SK-N-SH (cell line): ENCODE measurements at regions not wholly inside any gene's neighbourhood (a gene's known extent, or its start where the extent isn't known, plus 50 kb on each side); places are given as distances from the start of the nearest gene placed in this dataset.

ENCODE experiments used
- CTCF ChIA-PET: fragments of 300-600, 350-600 bp; formaldehyde crosslinking; extraction: SDS; loops from one replicate; lab custom pipeline; 2021; lab: Yijun Ruan, JAX
- POLR2A ChIA-PET: fragments of 350-600 bp; sonication (Branson Sonifier 250); formaldehyde crosslinking; extraction: SDS; loops from one replicate; lab custom pipeline; 2020; ENCODE audit warnings: antibody characterized with exemption, inconsistent platforms; lab: Yijun Ruan, JAX
- DNase-seq: peaks from one replicate; pipeline ENCODE4 v3.0.0; 2012
- H2AFZ ChIP-seq: fragments of 200-600 bp; sonication (generic); 2 replicates; pipeline ENCODE4 v1.8.1; 2016; ENCODE audit warnings: antibody characterized with exemption, mild to moderate bottlenecking, low read depth
- H3F3A ChIP-seq: fragments of 200-600 bp; sonication (generic); replicated peaks from 2 replicates; pipeline ENCODE3; 2016; ENCODE audit warnings: antibody characterized with exemption, mild to moderate bottlenecking; ENCODE audit not compliant: insufficient read depth
- H3K27ac ChIP-seq, 2 experiments: fragments of 200-500 bp in 1 of 2; fragments of 200-600 bp in 1 of 2; sonication (Bioruptor generic) in 1 of 2; sonication (generic), shearing (Covaris generic) in 1 of 2; 2 replicates each; pipeline versions ENCODE4 v1.5.1 to v1.6.1; 2014 to 2016; ENCODE audit warnings: low read depth in 2 of 2, inconsistent platforms in 1 of 2, low read length in 1 of 2, mild to moderate bottlenecking in 1 of 2, mixed read lengths in 1 of 2
- H3K27me3 ChIP-seq: fragments of 200-600 bp; sonication (generic), shearing (Covaris generic); 2 replicates; pipeline ENCODE4 v1.6.1; 2016; ENCODE audit warnings: mixed run types; ENCODE audit not compliant: insufficient read depth
- H3K36me3 ChIP-seq, 2 experiments: fragments of 200-500 bp in 1 of 2; fragments of 200-600 bp in 1 of 2; sonication (Bioruptor generic) in 1 of 2; sonication (generic) in 1 of 2; replicated peaks in 1 of 2; 2 replicates each; pipeline versions ENCODE3 to v1.5.1; 2014 to 2016; ENCODE audit warnings: low read length in 1 of 2, mild to moderate bottlenecking in 1 of 2; ENCODE audit not compliant: insufficient read depth in 2 of 2, control insufficient read depth in 1 of 2
- H3K4me1 ChIP-seq, 2 experiments: fragments of 200-500 bp in 1 of 2; fragments of 200-600 bp in 1 of 2; sonication (Bioruptor generic) in 1 of 2; sonication (generic), shearing (Covaris generic) in 1 of 2; 2 replicates each; pipeline versions ENCODE4 v1.5.1 to v1.6.1; 2014 to 2016; ENCODE audit warnings: low read depth in 1 of 2, low read length in 1 of 2, mixed run types in 1 of 2; ENCODE audit not compliant: insufficient read depth in 2 of 2, control insufficient read depth in 1 of 2
- H3K4me2 ChIP-seq: fragments of 200-600 bp; sonication (generic), shearing (Covaris generic); 2 replicates; pipeline ENCODE4 v1.6.1; 2017; ENCODE audit warnings: mixed run types
- H3K4me3 ChIP-seq, 2 experiments: fragments of 200-500 bp in 1 of 2; fragments of 200-600 bp in 1 of 2; sonication (Bioruptor generic) in 1 of 2; sonication (generic), shearing (Covaris generic) in 1 of 2; 2 replicates each; pipeline versions ENCODE4 v1.5.1 to v1.8.1; 2014 to 2016; ENCODE audit warnings: low read depth in 2 of 2, inconsistent platforms in 1 of 2, low read length in 1 of 2, mild to moderate bottlenecking in 1 of 2, mixed read lengths in 1 of 2, moderate library complexity in 1 of 2
- H3K79me2 ChIP-seq: fragments of 200-600 bp; sonication (generic); 2 replicates; pipeline ENCODE4 v1.8.1; 2017; ENCODE audit warnings: mild to moderate bottlenecking; ENCODE audit not compliant: insufficient read depth
- H3K9ac ChIP-seq: fragments of 200-600 bp; sonication (generic); 2 replicates; pipeline ENCODE4 v1.6.1; 2017; ENCODE audit warnings: mixed run types
- H3K9me2 ChIP-seq: fragments of 200-600 bp; sonication (generic); 2 replicates; pipeline ENCODE4 v1.6.1; 2017; ENCODE audit warnings: mixed run types
- H3K9me3 ChIP-seq: fragments of 200-600 bp; sonication (generic); 2 replicates; pipeline ENCODE4 v1.6.1; 2017; ENCODE audit warnings: mixed run types, mild to moderate bottlenecking, moderate library complexity
- H4K20me1 ChIP-seq: fragments of 200-600 bp; sonication (generic); 2 replicates; pipeline ENCODE4 v1.6.1; 2017; ENCODE audit warnings: mild to moderate bottlenecking, mixed run types; ENCODE audit not compliant: insufficient read depth
- CTCF ChIP-seq: fragments of 200-600 bp; sonication (generic); IDR thresholded peaks from 2 replicates; pipeline ENCODE4 v1.6.1; 2017; ENCODE audit warnings: antibody characterized with exemption, mild to moderate bottlenecking, moderate library complexity
- EP300 ChIP-seq, 2 experiments: IDR thresholded peaks; 2 replicates each; pipeline versions ENCODE4 v1.4.0 to v1.6.1; 2012; ENCODE audit warnings: borderline replicate concordance in 1 of 2, low read depth in 1 of 2, low read length in 1 of 2
- FOXM1 ChIP-seq: IDR thresholded peaks from 2 replicates; pipeline ENCODE4 v1.4.0; 2012; ENCODE audit warnings: low read depth, mild to moderate bottlenecking
- NFIC ChIP-seq: IDR thresholded peaks from 2 replicates; pipeline ENCODE4 v1.4.0; 2012; ENCODE audit warnings: borderline replicate concordance
- PBX3 ChIP-seq: IDR thresholded peaks from 2 replicates; pipeline ENCODE4; 2012
- POLR2AphosphoS5 ChIP-seq: IDR thresholded peaks from 2 replicates; pipeline ENCODE4 v1.6.1; 2012; ENCODE audit warnings: low read depth, low read length
- RCOR1 ChIP-seq: fragments of 150-350 bp; IDR thresholded peaks from 2 replicates; pipeline ENCODE4 v1.6.1; 2017; ENCODE audit warnings: antibody characterized with exemption, low read length
- RXRA ChIP-seq: IDR thresholded peaks from 2 replicates; pipeline ENCODE4 v1.4.0; 2012; ENCODE audit warnings: low read depth, mild to moderate bottlenecking, borderline replicate concordance
- SIN3A ChIP-seq: IDR thresholded peaks from 2 replicates; pipeline ENCODE4 v1.6.1; 2012; ENCODE audit warnings: low read depth, mild to moderate bottlenecking, low read length, moderate library complexity, borderline replicate concordance
- SMC3 ChIP-seq: IDR thresholded peaks from 2 replicates; pipeline ENCODE4 v1.6.1; 2012; ENCODE audit warnings: low read depth, low read length, improper control_type of control experiment
- TAF1 ChIP-seq: IDR thresholded peaks from 2 replicates; pipeline ENCODE4 v1.6.1; 2012; ENCODE audit warnings: low read depth, mild to moderate bottlenecking, low read length, moderate library complexity, borderline replicate concordance
- TCF12 ChIP-seq: IDR thresholded peaks from 2 replicates; pipeline ENCODE4 v1.4.0; 2012
- TEAD4 ChIP-seq: IDR thresholded peaks from 2 replicates; pipeline ENCODE4 v1.4.0; 2012; ENCODE audit warnings: mild to moderate bottlenecking, borderline replicate concordance; ENCODE audit not compliant: insufficient read depth
- USF1 ChIP-seq: IDR thresholded peaks from 2 replicates; pipeline ENCODE4 v1.4.0; 2012; ENCODE audit warnings: low read depth, borderline replicate concordance
- ZBTB33 ChIP-seq: IDR thresholded peaks from 2 replicates; pipeline ENCODE4 v1.4.0; 2012; ENCODE audit warnings: low read depth, borderline replicate concordance
- WGBS: methylation state at CpG from one replicate; pipeline ENCODE4 v1.1.6; 2017; ENCODE audit warnings: low lambda C conversion rate; 5-methylcytosine and 5-hydroxymethylcytosine counted together

GRCh38 chr17:13197586-13197985, 179.8 kb upstream of the ELAC2 start:
- H3K4me2 ChIP-seq = no peak overlapping the region
- no peak overlapping the region for H3K4me3 ChIP-seq
- H3K9me3 ChIP-seq = no peaks in the 10 kb centered on the region
- no peaks in the 10 kb centered on the region for H3K27me3 ChIP-seq
- H3K9me2 ChIP-seq = no peaks in the 10 kb centered on the region
- no peak for DNase-seq
- H3K79me2 ChIP-seq = no peaks in the 10 kb centered on the region
- ChIA-PET CTCF (interaction anchor here (1.7 kb wide), 1 partner anchor 64 kb away, joined by 5 read pairs; no protein-coding TSS in a partner anchor), POLR2A (no interaction called here)
- H3K36me3 ChIP-seq = no peaks in the 10 kb centered on the region
- H3K27ac ChIP-seq = no peak overlapping the region
- H3K9ac ChIP-seq = no peak overlapping the region
- under 1% methylated on average over 4 of the region's 4 CpGs for WGBS
- H3K4me1 ChIP-seq = no peaks in the 10 kb centered on the region
- no peak overlapping the region for H2AFZ ChIP-seq
- TF ChIP-seq FOXM1 (no peak), ZBTB33 (no peak), SIN3A (no peak), CTCF (no peak), EP300 (IDR thresholded peaks at IDR 0.05; ENCODE audit: borderline replicate concordance in 1 of 2, low read depth in 1 of 2, low read length in 1 of 2) (no peak)
- TF ChIP-seq, all 33 proteins: peak for 0
- Histone ChIP-seq H4K20me1 (no peaks in the 10 kb centered on the region), H3F3A (no peaks in the 10 kb centered on the region)

- Histone ChIP-seq H3K36me3 (no peaks in the 10 kb centered on the region), H4K20me1 (no peaks in the 10 kb centered on the region), H3K27me3 (no peaks in the 10 kb centered on the region), H3K79me2 (no peaks in the 10 kb centered on the region), H3F3A (no peaks in the 10 kb centered on the region), H3K4me3 (no peak overlapping the region), H3K9me3 (no peaks in the 10 kb centered on the region), H3K9me2 (no peaks in the 10 kb centered on the region), H3K9ac (no peak overlapping the region), H2AFZ (no peak overlapping the region), H3K27ac (no peak overlapping the region), H3K4me1 (no peaks in the 10 kb centered on the region), H3K4me2 (no peak overlapping the region)
- WGBS = 0% methylated on average over 2 of the region's 2 CpGs
- TF ChIP-seq POLR2AphosphoS5 (no peak), RXRA (no peak)
- ChIA-PET POLR2A (no interaction called here), CTCF (no interaction called here)
- DNase-seq = no peak
Observed at GRCh38 chr17:13194887-13195286, 177.1 kb upstream of the ELAC2 start.

GRCh38 chr17:13182854-13183253, 165.0 kb upstream of the ELAC2 start:
- CTCF ChIA-PET = no interaction called here
- no peaks in the 10 kb centered on the region for H3K36me3 ChIP-seq
- H3K9me2 ChIP-seq = 0 out of 2 replicates have a peak, but pooled peaks cover 5% of the 10 kb centered on the region
- 0% methylated on average over 4 of the region's 4 CpGs for WGBS
- no peaks in the 10 kb centered on the region for H3F3A ChIP-seq
- no peaks in the 10 kb centered on the region for H3K9me3 ChIP-seq
- H3K4me2 ChIP-seq = no peak overlapping the region
- H3K79me2 ChIP-seq = no peaks in the 10 kb centered on the region
- H2AFZ ChIP-seq = no peak overlapping the region
- H3K4me1 ChIP-seq = no peaks in the 10 kb centered on the region
- POLR2A ChIA-PET = no interaction called here
- H3K27me3 ChIP-seq = no peaks in the 10 kb centered on the region
- no peak overlapping the region for H3K27ac ChIP-seq
- DNase-seq = no peak
- H3K4me3 ChIP-seq = no peak overlapping the region
- no peak overlapping the region for H3K9ac ChIP-seq
- H4K20me1 ChIP-seq = no peaks in the 10 kb centered on the region
- no peak for TF ChIP-seq TAF1
- no peak for TF ChIP-seq TCF12
- no peak for TF ChIP-seq USF1
- no peak for TF ChIP-seq RCOR1
- no peak for TF ChIP-seq CTCF
- no peak for TF ChIP-seq NFIC
- TF ChIP-seq PBX3 = no peak
- no peak for TF ChIP-seq TEAD4
- no peak for TF ChIP-seq SMC3
